GM19452 (cell line): ENCODE measurements at regions not wholly inside any gene's neighbourhood (a gene's known extent, or its start where the extent isn't known, plus 50 kb on each side); places are given as distances from the start of the nearest gene placed in this dataset.

ENCODE experiments used
- ATAC-seq: cut with Tn5 transposase; IDR thresholded peaks from one replicate; pipeline ENCODE4 v1.9.1; 2021; ENCODE audit not compliant: unreplicated experiment

DNA sequence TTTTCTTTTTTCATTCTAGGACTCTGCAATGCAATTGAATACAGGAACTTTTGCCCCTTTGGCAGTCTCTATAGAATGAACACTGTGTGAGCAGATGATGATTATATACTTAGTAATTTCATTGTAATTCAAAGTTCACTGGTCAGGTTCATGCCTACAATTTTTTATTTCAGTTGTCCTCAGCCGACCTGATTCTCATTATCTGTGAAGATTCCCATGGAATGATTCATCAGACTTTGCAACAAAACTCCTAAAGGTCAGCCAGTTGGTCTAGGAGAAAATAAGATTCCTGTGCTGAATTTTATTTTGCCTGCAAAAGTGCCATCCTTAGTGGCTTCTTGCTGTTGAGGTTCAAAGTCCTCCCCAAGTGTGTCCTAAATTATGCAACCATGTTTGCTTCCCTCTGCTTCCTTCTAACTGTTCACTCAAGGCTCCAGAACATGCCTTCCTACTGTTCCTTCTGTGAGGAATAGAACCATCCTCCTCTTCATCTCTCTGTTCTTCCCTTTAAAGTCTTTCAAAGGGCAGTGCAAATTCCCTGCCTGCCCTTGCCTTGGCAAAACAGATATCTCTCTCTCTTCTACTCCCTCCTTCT is 194.2 kb upstream of the CNR1 start:
- no peak for ATAC-seq

DNA sequence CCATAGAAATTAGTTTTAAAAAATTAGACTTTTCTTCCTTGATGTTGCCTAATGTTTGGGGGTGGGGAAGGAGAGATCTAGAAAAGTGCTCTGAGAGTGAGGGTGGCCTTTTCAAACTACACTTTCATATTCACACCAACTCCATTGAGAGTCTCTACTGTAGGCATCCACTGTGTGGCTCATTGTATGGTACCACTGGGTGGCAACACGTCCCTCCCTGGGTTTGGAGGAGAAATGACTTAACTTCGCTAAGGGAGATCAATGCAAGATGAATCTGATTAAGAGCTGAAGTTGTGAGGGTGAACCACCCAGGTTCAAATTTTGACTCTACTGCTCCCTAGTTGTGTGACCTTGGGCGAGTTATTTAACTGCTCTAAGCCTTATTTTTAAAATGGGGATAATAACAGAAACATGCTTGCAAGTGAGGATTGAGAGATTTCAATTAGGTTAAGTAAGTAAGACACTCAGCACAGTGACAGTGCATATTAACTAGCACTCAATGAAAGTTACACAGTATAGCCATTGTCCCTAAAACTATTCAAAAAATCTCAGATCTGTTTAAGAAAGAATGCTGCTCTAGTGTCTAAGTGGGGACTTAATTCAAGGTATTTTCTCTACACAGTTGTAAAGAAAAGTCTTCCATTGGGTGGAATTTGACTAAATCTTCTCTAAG is 193.5 kb upstream of the CNR1 start:
- ATAC-seq, result no peak

DNA sequence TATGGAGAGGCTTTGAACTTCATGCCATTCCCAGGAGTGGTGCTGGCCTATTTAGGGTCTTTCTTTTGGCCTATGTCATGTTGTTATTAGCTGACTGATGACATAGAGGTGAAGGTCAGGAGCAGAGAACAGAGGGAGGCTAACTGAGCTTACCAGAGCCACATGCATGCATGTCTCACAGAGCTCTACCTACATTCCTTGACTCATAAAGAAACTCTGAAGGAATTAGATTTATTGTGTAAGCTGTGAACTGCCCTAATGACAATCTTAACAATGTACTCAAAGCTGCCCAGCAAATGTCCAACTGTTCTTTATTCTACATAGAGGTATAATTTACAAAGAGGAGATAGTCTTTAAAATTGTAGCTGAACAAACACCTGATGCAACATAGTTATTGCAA is 192.7 kb upstream of the CNR1 start:
- ATAC-seq, result no peak

DNA sequence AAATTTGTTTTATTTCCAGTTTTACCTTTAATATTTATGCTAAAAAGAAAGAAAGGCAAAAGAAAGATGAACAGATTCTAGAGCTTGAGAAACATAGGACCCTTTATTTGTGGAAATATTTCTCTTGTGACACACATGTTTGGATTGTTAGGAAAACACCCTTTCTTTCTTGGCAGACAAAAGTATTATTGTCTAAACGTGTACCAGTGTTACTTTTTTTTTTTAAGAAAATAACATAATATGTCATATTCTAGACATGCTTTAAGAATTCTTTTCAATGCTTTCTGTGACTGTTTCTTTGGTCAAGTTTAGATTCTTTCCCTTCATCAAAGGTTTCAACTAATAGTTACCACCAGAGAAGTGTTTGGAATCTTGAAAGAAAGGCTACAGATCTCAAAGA is 183.4 kb upstream of the CNR1 start:
- no peak for ATAC-seq

- no peak for ATAC-seq
Observed at GRCh38 chr6:88342336-88342735, 176.2 kb upstream of the CNR1 start.

GRCh38 chr6:88339761-88340160 is 173.6 kb upstream of the CNR1 start:
- no peak for ATAC-seq

DNA sequence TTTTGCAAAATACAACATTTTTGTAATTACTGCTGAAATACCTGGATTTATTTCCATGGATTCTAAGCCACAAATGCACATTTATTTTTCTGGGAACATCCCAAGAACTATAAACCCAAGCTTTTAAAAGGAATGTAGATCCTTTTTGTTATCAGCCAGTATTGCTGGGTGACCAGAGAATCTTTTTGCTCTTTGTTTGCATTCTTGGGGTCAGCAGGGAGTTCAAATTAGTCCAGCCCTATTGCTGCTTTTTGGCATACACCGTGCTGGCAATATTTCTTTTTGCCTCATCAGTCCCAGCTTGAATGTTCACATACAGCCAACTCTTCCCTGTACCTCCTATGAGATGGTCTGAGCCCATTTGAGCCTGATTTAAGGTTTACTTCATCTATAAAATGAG is 155.2 kb upstream of the CNR1 start:
- ATAC-seq, result no peak

- ATAC-seq, result no peak
Observed at GRCh38 chr6:88311561-88311960, 145.4 kb upstream of the CNR1 start.

DNA sequence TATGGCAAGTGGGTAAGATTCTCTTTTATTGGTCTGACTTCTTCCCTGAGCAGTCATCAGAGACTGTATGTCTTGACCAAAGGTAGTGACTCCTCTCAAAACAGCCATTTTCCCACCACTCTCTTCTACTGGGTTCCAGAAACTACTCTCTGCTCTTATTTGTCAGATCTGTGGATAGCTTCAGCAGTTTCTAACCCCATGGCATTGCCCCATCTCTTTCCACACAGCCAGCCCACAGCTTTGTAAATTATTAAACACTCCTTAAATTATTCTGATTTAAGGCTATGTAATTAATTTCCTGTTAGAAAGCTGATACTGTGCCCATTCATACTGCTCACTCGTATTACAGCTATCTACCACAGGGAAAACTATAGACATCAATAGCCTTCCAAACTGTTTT is 138.4 kb upstream of the CNR1 start:
- no peak for ATAC-seq

GRCh38 chr6:88302769-88303225 is 136.7 kb upstream of the CNR1 start:
- no peak for ATAC-seq

- no peak for ATAC-seq
Observed at GRCh38 chr6:88301888-88302768, 136.0 kb upstream of the CNR1 start.

GRCh38 chr6:88301256-88301655 is 135.1 kb upstream of the CNR1 start:
- ATAC-seq, result no peak

- no peak for ATAC-seq
Observed at GRCh38 chr6:88298066-88298845, 132.1 kb upstream of the CNR1 start.

- no peak for ATAC-seq
Observed at GRCh38 chr6:88296694-88297093, 130.5 kb upstream of the CNR1 start.

DNA sequence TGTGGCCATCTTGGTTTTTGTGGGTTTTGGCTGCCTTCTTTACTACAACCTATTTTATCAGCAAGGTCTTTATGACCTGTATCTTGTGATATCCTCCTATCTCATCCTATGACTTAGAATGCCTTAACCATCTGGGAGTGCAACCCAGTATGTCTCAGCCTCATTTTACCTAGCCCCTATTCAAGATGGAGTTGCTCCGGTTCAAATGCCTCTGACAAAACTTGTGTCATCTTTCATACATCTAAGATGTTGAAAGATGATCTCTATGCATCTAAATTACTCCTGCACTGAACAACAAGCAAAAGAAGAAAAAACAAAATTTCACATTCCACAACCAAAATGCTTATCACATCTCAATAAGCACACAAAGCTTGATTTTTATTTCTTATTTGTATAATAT is 129.5 kb upstream of the CNR1 start:
- ATAC-seq, result no peak

DNA sequence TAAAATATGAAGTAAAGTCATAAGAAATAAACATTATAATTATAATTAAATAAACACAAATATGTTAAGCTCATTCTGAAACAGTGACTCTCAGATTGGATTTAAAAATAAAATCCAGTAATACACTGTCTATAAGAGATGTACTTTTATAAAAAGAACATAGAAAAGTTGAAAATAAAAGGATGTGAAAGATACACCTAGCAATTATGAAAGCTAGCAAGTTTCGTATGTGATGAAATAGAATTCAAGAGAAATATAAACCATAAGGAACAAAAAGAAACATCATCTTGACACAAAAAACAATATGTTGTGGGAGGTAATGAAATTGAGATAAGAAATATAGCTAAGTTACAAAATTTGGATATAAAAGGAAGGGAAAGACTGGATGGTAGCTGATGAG is 128.6 kb upstream of the CNR1 start:
- no peak for ATAC-seq

DNA sequence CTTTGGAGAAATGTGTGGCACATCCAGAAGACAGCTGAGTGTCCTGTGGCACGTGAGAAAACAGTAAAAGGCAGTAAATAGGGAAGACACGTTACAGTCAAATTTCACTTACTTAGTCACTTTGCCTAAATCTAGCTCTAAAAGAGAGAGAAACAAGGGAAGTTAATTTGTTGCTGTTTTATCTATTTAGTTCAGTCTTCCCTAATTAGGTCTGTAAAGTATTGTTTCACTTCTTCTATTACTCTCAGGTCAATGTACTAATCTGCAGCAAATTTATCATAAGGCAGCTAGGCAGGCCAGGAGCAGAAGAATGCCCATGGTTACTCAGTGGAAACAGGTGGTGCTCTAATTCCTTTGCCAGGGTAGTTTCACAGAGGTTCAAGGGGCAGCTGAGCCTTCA is 124.3 kb upstream of the CNR1 start:
- ATAC-seq, result no peak

GRCh38 chr6:88287696-88288095 is 121.5 kb upstream of the CNR1 start:
- ATAC-seq, result no peak

- ATAC-seq, result no peak
Observed at GRCh38 chr6:88276331-88276730, 110.2 kb upstream of the CNR1 start.

GRCh38 chr6:88268508-88268907 is 102.4 kb upstream of the CNR1 start:
- ATAC-seq, result no peak

DNA sequence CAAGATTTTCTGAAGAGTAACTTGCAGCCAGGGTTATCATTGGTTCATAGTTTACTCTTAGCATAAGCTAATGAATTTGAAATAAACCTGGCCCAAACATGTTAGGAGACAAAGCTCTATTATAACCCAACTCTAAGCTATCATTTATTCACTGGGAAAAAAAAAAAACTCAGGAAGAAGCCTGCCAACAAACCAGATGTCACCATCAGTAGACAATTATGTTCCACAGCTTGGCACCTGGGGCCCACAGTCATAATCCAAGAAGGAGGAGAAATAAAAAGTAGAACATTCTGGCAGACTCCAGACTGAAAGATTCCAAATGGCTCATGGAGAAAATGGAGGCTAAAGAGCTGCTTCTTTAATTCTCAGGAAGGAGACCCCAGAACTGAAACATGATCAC is 100.0 kb upstream of the CNR1 start:
- ATAC-seq, result no peak
